Keratinocyte (primary cell): ENCODE measurements at regions not wholly inside any gene's neighbourhood (a gene's known extent, or its start where the extent isn't known, plus 50 kb on each side); places are given as distances from the start of the nearest gene placed in this dataset.

Source experiments
- CTCF ChIP-seq, 3 experiments: IDR thresholded peaks in 1 of 3; conservative IDR thresholded peaks in 1 of 3; optimal IDR thresholded peaks in 1 of 3; 2 replicates in 2 of 3; 3 replicates in 1 of 3; pipeline versions ENCODE3 to v1.5.1; 2011; ENCODE audit warnings: low read length in 3 of 3, mild to moderate bottlenecking in 3 of 3, moderate library complexity in 2 of 3, control low read depth in 1 of 3, inconsistent platforms in 1 of 3; ENCODE audit not compliant: insufficient read depth in 2 of 3; ENCODE audit errors: extremely low read depth in 1 of 3
- EZH2 ChIP-seq: IDR thresholded peaks from one replicate; pipeline ENCODE4 v1.6.1; 2012; ENCODE audit warnings: inconsistent platforms, mild to moderate bottlenecking, low read length, moderate library complexity

GRCh38 chr5:169352901-169353300, 52.0 kb upstream of the SLIT3 start:
- TF ChIP-seq CTCF (optimal IDR thresholded peaks at IDR 0.05 in 1 of 3, IDR thresholded peaks at IDR 0.05 in 1 of 3, conservative IDR thresholded peaks at IDR 0.05 in 1 of 3; ENCODE audit: extremely low read depth in 1 of 3, insufficient read depth in 2 of 3, low read length in 3 of 3) (no peak), EZH2 (no peak)
